Activated CD8-positive, alpha-beta memory T cell treated with anti-CD3 and anti-CD28 coated beads for 48 hours (primary cell): ENCODE measurements at regions not wholly inside any gene's neighbourhood (a gene's known extent, or its start where the extent isn't known, plus 50 kb on each side); places are given as distances from the start of the nearest gene placed in this dataset.
"Not testable (repeated sequence)": the region's sequence is repeated elsewhere in the genome, so short reads cannot be mapped to it uniquely, and the experiment has no call there.

Experiments used
- DNase-seq, 3 experiments: peaks; one replicate each; pipeline ENCODE4 v3.0.0-alpha.2; 2020; ENCODE audit warnings: low read depth in 2 of 3, low spot score in 2 of 3

DNA sequence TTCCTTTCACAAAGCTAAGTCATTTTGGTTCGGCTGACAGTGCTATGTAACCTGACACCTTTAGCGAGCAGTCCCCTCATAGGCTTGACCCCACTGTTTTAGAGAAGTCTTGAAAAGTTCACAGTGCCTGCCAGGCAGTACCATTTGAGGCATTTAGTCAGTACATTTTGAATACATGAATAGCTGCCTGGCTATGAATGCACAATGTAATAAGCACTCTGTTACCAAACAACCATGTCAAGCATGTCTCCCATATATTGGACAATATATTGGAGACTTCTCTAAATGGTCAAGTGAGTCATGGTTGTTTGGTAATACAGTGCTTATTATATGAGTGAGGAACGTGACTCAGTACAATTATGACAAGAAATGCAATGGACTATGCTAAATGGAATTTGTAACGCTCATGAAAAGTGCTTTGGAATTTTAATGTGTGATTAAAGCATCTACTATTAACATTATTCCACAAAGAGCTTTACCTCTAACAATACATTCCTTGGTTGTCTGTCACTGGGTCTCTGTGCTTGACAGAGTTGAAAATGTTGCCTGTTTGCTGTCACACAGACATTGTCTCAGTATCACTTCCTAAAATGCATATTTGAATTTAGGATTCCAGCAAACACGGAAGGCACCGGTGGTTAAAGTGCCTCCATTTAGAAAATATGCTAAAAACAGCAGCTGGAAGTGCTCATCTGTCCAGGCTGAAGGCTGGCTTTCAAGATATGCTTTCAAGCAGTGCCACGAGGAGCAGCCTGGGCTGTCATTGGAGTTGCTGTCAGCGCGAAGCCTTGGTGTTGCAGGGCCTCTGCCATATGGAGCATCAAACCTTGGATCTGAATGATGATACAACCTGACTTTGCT lies 458.6 kb downstream of the FBXO15 start:
- DNase-seq = no peak

DNA sequence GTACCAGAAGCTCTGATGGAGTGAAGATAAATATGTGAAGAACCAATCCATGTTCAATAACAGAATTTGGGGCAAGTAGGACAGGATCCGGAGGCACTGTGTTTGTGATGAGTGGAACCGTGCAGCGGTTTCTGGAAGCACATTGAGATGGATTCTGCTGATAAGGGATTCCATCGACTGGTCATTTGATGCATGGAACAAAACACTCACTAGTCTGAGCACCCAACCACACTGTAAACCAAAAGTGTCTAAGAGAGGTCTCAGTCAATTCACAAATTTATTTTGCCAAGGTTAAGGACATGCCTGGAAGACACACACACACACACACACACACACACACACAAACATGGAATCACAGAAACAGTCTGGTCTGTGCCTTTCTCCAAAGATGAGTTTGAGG lies 459.5 kb downstream of the FBXO15 start:
- DNase-seq = no peak

DNA sequence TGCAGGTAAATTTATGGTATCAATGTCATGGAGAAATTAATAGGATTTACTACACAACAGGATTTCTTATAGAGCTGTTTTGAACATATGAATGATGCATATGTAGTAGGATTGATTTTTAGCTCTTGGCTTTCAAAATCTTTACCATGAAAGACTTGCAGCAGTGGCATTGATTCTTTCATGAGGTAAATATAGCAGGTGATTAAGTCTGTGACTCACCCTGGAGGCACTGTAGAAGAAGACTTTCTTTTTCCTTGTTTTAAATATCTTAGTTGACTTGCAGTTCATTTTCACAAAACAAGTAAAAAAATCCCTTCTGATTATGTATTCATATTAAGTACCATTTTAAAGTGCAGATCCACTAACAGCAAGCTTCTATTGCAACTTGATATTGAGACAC lies 463.0 kb downstream of the FBXO15 start:
- no peak for DNase-seq

DNA sequence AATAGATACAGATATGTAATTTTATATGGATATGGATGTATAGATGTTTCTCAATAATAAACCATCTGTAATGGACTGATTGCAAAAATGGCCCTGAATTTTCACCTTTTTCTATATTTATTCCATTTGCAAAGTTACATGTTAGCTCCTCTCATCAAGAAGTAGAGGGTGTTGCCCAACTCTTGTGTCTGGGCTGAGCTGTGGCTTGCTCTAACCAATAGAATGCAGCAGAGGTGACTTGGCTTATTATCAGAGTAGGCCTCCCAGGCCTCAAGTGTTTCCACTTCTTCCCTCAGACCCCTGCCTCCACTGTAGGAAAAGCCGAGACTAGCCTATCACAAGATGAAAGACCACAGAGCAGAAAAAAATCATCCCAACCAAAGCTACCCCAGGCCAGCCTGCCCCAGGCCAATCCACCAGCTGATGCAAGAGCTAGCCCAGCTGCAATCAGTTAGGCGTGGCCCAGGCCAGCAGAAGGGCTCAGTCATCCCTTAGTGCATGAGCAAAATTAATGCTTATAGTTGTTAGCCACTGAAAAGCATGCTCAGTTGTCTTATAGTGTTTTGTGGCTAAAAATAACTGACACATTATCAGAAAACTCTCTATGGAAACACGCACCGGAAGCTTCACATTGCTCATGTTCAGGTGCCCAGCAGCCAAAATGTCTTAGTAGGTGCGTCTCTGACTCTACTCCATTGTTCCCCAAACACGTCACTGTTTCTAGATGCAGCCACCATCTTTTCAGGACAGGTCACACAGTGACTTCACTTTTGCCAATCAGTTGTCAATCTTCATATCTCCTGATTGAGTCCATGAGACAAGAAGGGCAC lies 464.0 kb downstream of the FBXO15 start:
- no peak for DNase-seq

DNA sequence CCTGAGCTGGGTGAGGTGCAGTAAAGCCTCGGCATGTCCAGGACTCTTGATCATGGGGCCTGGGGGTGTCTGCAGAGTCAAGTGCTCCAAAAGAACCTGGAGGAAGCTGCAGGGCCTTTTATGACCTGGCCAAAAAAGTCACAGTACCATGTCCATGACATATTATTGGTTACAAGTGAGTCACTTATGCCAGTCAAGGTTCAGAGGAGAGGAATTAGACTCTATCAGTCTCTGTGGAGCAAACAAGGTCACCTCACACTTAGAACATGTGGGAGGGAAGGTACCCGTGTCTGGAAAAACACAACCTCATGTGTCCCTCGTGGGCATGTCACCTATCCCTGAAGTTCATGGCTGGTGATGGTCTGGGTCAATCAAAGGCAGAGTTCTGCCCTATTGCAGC lies 465.7 kb downstream of the FBXO15 start:
- DNase-seq = no peak

DNA sequence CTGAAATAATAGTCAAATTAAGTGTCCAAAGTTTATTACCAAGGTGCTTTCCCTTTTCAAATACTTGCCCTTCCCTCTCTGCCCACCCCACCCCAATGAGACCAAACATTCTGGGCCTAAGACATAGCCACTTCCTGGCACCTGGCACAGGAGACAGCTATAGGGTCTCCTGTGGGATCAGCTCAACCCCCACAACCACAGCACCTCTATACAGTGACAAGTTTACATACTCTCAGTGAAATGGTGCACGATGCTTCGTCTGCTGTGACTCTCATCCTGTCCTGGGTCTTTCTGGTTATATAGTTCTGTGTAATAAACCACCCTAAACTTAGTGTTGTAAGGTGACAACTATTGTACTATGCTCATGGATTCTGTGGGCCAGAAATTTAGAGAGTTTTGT lies 466.2 kb downstream of the FBXO15 start:
- no peak for DNase-seq

DNA sequence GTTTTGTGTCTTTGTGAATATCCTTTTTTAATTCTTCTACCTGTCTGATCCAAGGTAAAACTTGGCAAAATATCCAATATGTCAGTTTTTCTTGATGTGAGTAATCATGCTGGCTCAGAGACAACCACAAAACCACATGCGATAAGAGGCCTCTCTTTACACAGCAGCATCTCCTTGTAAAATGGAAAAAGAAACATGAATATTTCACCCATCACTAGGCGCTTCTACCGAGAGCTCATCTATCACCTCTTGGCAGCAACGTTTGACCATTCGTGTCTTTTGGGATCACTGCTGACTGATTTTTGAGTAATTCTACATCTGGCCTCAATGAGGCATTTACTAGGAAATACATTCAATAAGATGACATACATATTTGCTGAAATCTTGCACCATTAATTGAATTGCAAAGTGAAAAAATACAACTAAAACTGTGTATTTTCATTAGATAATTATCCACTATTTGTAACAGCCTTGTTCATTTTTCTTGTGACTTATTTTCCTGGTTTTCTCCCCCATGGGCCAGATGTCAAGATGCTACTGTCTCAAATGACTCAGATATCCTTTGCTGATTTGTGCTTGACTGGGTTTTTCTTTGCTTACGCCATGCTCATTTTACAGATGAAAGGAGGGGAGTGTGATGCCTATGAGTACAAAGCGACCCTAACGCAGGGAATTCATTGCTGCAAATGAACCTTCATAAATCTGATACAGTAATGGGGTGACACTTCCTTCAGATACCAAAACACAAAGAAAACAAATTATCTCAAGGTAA lies 467.5 kb downstream of the FBXO15 start:
- DNase-seq = no peak

DNA sequence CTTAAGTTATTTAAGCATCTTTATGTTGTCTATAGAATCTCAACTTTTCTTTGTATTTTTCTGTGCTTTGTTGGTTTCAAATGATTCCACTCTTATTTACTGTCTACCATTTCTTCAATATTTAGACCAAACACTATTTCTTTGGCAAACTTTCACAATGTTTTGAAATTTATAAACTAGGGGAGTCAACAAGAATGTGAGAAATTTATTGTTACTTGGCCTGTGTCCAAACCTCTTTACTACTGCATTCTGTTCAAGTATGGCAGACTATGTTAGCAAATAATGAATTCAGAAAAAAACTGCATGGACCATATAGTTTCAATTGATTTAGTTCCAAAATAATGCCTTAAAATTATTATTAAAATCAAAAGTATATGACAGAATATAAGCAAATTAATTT lies 470.2 kb downstream of the FBXO15 start:
- no peak for DNase-seq

DNA sequence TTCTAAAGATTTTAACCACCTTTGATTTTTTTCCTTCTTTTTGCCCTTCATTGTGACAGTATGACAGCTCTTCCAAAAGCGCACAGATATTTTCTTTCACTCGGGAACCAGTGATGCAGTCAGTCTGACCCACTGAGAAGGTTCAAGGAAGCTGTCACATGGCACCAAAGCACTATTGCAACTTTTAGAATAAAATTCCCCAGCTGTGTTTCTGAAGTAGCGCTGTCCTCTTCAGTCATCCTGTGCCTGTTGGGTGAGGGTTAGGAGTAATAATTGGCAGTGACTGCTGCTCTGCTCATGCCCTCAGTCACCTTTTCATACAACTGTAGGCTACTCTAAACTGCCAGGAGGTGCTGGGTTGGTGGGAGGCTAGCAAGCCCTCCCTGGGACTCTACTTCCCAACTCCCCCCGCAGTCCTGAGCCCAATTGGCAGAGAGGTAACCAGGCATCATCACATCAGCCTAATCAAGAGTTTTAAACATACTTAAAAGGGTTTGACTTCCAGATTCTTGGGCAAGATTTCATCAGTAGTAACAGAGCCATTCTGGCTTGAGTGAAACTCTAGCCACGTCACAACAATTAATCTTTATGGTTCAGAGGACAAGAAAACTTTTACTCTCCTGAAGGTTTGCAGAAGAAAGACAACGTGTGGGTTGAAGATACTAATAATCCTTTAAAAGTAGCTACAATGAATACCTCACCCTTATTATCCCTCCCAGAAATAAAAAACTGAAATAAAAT lies 473.3 kb downstream of the FBXO15 start:
- DNase-seq = no peak

DNA sequence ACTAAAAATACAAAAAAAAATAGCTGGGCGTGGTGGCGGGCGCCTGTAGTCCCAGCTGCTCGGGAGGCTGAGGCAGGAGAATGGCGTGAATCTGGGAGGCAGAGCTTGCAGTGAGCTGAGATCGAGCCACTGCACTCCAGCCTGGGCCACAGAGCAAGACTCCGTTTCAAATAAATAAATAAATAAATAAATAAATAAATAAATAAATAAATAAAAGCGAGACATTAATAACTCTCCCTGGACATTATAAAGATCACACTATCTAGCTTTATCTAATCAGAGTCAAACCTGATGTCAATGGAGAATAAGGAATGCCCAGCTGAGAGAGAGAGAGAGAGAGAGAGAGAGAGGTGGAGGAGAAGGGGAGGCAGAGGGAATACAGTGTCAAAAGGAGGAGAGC lies 476.2 kb downstream of the FBXO15 start:
- DNase-seq = not testable (repeated sequence)

DNA sequence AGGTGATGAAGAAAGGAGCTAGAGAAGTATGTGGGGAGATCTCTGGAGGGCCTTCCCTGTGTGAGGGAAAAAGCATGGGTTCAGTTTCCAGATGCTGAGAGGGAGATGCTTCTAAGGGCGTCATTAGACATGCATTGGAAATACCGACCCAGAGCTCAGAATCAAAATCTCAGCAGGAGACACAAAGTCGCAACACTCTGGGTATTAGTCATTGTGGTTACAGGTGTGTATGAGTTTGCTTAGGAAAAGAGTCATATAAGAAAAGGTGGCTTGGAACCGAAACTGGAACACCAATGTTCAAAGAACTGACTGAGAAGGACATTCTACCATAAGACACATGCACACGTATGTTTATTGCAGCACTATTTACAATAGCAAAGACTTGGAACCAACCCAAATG lies 477.1 kb downstream of the FBXO15 start:
- no peak for DNase-seq

DNA sequence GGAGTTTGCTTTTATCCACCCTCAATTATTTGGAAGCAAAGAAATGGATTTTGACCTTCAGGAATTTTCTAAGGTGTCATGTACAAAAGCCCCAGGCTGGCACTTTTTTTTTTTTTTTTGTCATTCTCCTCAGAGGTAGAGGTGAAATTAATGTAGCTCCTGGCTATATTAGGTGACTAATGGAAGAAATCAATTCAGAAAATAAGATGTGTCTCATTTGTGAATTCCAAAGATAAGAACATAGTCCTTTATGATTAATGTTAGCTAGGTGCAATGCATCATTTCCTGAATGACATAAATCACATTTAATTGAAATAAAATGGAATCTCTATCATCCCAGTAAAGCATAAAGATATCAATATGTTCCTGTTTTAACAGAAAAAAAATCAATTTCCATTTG lies 477.6 kb downstream of the FBXO15 start:
- DNase-seq = no peak

DNA sequence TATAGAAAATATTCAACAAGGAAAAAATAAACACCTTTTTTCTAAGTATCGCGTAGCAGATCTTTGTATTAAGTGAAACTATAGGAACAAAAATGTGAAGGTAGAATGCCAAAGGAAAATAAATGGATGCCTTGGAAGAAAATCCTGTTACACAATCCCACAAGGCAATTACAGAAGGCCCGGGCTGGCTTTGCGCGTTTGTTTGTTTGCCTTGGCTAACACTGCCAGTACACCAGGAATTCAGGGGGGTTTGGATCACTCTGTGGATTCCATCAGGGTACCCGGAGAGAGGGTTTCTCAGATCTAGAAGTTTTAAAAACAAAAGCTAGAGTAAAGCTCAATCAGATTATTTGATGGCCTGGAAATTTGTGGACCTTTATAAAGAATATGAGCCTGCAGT lies 478.3 kb downstream of the FBXO15 start:
- DNase-seq = no peak

DNA sequence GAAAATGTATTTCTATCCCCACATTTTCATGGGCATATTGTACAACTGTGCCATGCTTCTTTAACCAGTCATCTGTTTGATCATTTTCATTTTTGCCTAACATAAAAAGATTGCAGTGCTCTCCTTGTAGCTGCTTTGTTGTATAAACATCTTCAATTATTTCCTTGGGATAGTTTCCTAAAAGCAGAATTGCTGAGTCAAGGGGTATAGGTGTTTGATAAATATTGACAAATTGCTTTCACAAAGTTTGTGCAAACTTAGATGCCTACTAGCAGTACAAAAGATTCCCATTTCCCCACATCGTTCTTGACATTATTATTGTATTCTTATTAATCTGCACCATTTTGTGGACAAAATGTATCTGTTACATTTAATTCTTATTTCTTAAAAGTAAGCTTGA lies 479.6 kb downstream of the FBXO15 start:
- no peak for DNase-seq

DNA sequence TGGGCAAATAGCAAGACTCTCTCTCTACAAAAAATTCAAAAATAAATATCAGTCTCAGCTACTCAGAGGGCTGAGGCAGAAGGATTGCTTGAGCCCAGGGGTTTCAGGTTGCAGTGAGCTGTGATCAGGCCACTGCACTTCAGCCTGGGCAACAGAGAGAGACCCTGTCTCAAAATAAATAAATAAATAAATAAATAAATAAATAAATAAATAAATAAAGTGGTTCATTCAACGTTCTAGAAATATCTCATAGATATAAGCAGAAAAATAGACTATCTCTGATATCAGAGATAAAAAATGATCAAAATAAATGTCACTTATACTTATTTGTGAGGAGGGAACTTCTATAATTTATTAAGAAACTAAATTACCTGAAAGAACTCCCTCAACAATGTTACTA lies 480.9 kb downstream of the FBXO15 start:
- no peak for DNase-seq

DNA sequence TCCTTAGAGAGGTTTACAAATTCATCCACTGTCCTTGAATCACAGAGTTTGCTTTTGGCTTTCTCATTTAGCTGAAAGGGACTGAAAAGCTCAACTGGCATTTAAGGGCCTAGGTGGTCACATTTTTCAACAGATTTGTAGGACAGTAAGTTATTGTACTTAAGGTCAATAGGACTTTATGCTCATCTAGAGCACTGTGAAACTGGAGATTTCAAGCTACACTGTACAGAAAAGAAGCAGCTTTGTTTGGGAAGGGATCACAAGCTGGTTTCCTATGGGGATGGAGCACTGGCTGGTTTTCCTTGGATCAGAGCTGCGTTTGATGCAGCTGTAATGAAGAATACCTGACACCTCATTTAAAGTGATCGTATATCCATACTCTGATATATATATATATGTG lies 482.7 kb downstream of the FBXO15 start:
- DNase-seq = no peak

DNA sequence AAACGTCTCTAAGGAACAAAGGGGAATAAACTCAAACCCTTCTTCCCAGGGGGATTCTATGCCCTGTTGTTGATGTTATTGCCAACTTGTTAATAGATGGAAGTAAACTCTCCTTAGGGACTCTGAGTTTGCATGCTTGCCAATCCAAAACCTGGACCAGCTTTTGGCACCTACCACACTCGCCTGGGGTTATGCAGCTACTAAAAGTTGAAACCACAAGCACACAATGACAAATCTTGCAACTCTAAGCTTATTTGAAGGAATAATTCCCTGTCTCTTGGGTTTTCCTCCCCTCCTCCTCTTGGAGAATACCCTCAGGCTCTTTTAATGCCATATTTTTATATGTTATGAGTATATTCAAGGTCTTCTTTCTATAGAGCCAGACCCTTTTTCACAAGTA lies 484.1 kb downstream of the FBXO15 start:
- no peak for DNase-seq

DNA sequence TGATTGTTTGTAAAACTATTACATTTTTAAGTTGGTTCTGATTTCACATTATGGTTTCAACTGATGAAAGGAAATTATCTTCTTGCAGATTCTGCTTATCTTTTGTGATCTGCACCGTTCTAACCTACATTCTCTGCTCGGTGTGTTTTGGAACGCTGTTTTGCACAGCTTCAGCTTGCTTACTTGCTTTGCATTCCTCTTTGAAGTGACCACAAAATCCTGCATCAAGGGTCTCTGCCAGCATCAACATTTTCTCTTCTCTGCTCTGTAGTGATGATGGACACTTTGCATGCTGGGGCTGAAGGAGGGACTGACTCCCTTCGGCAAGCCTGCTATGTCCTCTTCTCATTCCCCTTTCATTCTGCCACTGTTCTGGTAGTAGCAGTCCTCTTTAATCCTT lies 485.2 kb downstream of the FBXO15 start:
- no peak for DNase-seq

DNA sequence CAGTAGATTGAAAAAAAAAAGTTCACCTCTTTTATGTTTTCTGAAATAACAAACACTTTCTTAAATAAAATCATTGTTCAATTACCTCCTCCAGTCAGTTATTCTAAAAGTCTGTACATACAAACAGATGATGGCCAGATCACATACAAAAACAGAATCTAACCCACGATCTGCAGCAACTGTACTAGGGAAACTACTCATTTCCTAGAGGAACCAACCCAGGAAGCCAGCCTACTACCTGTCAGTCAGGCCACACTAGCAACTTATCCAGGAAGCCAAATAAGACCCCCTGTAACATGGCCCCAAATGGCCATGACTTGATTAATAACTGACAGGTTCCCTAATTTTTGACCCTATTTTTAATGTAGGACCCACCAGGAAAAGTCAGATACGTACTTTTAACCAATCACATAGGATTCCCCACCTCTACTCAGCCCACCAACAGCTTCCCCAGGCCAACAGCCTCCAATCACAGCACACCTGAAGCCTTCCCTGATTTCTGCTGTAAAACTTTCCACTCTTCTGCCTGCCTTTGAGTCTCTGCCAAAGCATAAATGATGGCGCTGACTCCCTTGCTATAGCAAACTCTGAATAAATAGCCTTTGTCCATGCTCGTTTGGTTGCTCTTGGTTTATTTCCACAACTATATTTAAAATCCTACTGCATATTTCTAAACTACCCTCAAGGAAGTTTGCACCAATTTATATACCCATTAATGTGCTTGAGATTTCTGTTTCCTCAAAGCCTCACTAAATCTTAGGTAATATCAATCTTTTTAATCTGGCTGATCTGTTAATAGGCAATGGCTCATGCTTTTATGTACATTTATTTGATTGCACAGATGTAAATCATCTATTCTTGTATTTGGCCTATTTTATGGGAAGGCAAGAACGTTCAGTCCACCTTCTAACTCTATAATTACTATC lies 486.4 kb downstream of the FBXO15 start:
- no peak for DNase-seq

DNA sequence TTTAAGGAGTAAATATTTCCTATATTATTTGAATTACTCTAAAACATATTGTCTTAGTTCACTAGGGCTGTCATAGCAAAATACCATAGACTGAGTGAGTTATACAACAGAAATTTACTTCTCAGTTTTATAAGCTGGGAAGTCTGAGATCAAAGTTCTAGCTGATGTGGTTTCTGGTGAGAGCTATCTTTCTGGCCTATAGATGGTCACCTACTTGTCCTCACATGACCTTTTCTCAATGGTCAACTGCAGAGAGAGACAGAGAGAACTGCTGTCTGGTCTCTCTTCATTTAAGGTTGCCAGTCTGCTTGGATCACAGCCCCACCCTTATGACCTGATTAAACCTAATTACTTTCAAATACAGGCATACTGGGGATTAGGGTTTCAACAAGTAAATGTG lies 490.9 kb downstream of the FBXO15 start:
- no peak for DNase-seq
